ENCODE measurements at regions not wholly inside any gene's neighbourhood (a gene's known extent, or its start where the extent isn't known, plus 50 kb on each side); places are given as distances from the start of the nearest gene placed in this dataset.

- Mint-ChIP-seq H3K27me3 (no peaks in the 10 kb centered on the region), H3K4me1 (no peaks in the 10 kb centered on the region), H3K4me3 (no peak overlapping the region), H3K36me3 (peaks cover 0 to 16% (median 5%) of the 10 kb centered on the region in 5 donors), H3K27ac (no peak overlapping the region), H3K9me3 (peaks cover 4 to 16% (median 8%) of the 10 kb centered on the region in 11 donors)
- H3K27ac ChIP-seq (ENCODE audit: low read depth, low read length) = no peak overlapping the region
- H3K27me3 ChIP-seq (ENCODE audit: control insufficient read depth in 2 of 2, insufficient read depth in 2 of 2, low read length in 2 of 2) = no peaks in the 10 kb centered on the region
- DNase-seq = no peak
- intact Hi-C loops (cut with micrococcal nuclease) = no loop called here
- no peaks in the 10 kb centered on the region for H3K4me1 ChIP-seq (ENCODE audit: control insufficient read depth in 2 of 2, insufficient read depth in 2 of 2, low read length in 2 of 2)
- H3K9me3 ChIP-seq (ENCODE audit: control insufficient read depth in 2 of 3, low read length in 3 of 3) = no peaks in the 10 kb centered on the region
- ChIA-PET POLR2A (no interaction called here), CTCF (interaction anchor here (1.1 kb wide), 1 partner anchor 22 kb away, joined by 5 read pairs; no protein-coding TSS in a partner anchor)
- no peak for ATAC-seq
- no peaks in the 10 kb centered on the region for H3K36me3 ChIP-seq (ENCODE audit: control insufficient read depth in 2 of 3, insufficient read depth in 3 of 3, low read length in 3 of 3)
- no peak overlapping the region for H3K4me3 ChIP-seq (ENCODE audit: low read length)
Observed at GRCh38 chr14:53285064-53285463, 131.9 kb upstream of the DDHD1 start.

- ChIA-PET POLR2A (no interaction called here), CTCF (no interaction called here)
- intact Hi-C loops (cut with micrococcal nuclease) = no loop called here
- ATAC-seq (no peak), DNase-seq (no peak)
- H3K9me3 Mint-ChIP-seq = peaks cover 8 to 32% (median 20%) of the 10 kb centered on the region in 11 donors
- H3K27ac ChIP-seq (ENCODE audit: low read depth, low read length) = no peak overlapping the region
- peaks cover 0 to 24% (median 12%) of the 10 kb centered on the region in 5 donors for H3K36me3 Mint-ChIP-seq
- no peaks in the 10 kb centered on the region for H3K27me3 Mint-ChIP-seq
- no peaks in the 10 kb centered on the region for H3K4me1 ChIP-seq (ENCODE audit: control insufficient read depth in 2 of 2, insufficient read depth in 2 of 2, low read length in 2 of 2)
- H3K9me3 ChIP-seq (ENCODE audit: control insufficient read depth in 2 of 3, low read length in 3 of 3) = no peaks in the 10 kb centered on the region
- no peak overlapping the region for H3K4me3 ChIP-seq (ENCODE audit: low read length)
- H3K27me3 ChIP-seq (ENCODE audit: control insufficient read depth in 2 of 2, insufficient read depth in 2 of 2, low read length in 2 of 2) = no peaks in the 10 kb centered on the region
- H3K36me3 ChIP-seq (ENCODE audit: control insufficient read depth in 2 of 3, insufficient read depth in 3 of 3, low read length in 3 of 3) = no peaks in the 10 kb centered on the region
- no peaks in the 10 kb centered on the region for H3K4me1 Mint-ChIP-seq
- H3K27ac Mint-ChIP-seq = no peak overlapping the region
- H3K4me3 Mint-ChIP-seq = no peak overlapping the region
Observed at GRCh38 chr14:53278602-53279506, 125.7 kb upstream of the DDHD1 start.

- CTCF ChIA-PET = no interaction called here
- no peak for DNase-seq
Observed at GRCh38 chr14:53273671-53274072, 120.5 kb upstream of the DDHD1 start.

GRCh38 chr14:53265025-53265424 is 111.9 kb upstream of the DDHD1 start:
- ChIA-PET POLR2A (no interaction called here), CTCF (no interaction called here)
- H3K9me3 ChIP-seq (ENCODE audit: control insufficient read depth in 2 of 3, low read length in 3 of 3) = no peaks in the 10 kb centered on the region
- intact Hi-C loops (cut with micrococcal nuclease) = no loop called here
- no peak overlapping the region for H3K27ac ChIP-seq (ENCODE audit: low read depth, low read length)
- peaks cover 0 to 10% (median 0%) of the 10 kb centered on the region in 5 donors for H3K27me3 Mint-ChIP-seq
- H3K36me3 ChIP-seq (ENCODE audit: control insufficient read depth in 2 of 3, insufficient read depth in 3 of 3, low read length in 3 of 3) = no peaks in the 10 kb centered on the region
- no peaks in the 10 kb centered on the region for H3K27me3 ChIP-seq (ENCODE audit: control insufficient read depth in 2 of 2, insufficient read depth in 2 of 2, low read length in 2 of 2)
- H3K4me1 ChIP-seq (ENCODE audit: control insufficient read depth in 2 of 2, insufficient read depth in 2 of 2, low read length in 2 of 2) = no peaks in the 10 kb centered on the region
- H3K4me3 ChIP-seq (ENCODE audit: low read length) = no peak overlapping the region
- DNase-seq (no peak), ATAC-seq (no peak)
- peaks cover 0 to 2% (median 0%) of the 10 kb centered on the region in 7 donors for H3K4me1 Mint-ChIP-seq
- peaks cover 0 to 18% (median 11%) of the 10 kb centered on the region in 11 donors for H3K9me3 Mint-ChIP-seq
- H3K36me3 Mint-ChIP-seq = peaks cover 0 to 12% (median 0%) of the 10 kb centered on the region in 5 donors
- no peak overlapping the region for H3K4me3 Mint-ChIP-seq
- H3K27ac Mint-ChIP-seq = no peak overlapping the region

More at GRCh38 chr14:53273671-53274072, 120.5 kb upstream of the DDHD1 start:
- Mint-ChIP-seq H3K9me3 (peaks cover 0 to 12% (median 4%) of the 10 kb centered on the region in 11 donors), H3K27me3 (no peaks in the 10 kb centered on the region), H3K27ac (no peak overlapping the region), H3K36me3 (peaks cover 0 to 3% (median 0%) of the 10 kb centered on the region in 5 donors), H3K4me3 (no peak overlapping the region), H3K4me1 (peaks cover 0 to 9% (median 3%) of the 10 kb centered on the region in 7 donors)
- ATAC-seq = no peak
- POLR2A ChIA-PET = no interaction called here
- no peaks in the 10 kb centered on the region for H3K36me3 ChIP-seq (ENCODE audit: control insufficient read depth in 2 of 3, insufficient read depth in 3 of 3, low read length in 3 of 3)
- no peak overlapping the region for H3K4me3 ChIP-seq (ENCODE audit: low read length)
- peaks cover 0 to 5% (median 0%) of the 10 kb centered on the region in 3 experiments for H3K9me3 ChIP-seq (ENCODE audit: control insufficient read depth in 2 of 3, low read length in 3 of 3)
- no peak overlapping the region for H3K27ac ChIP-seq (ENCODE audit: low read depth, low read length)
- no peaks in the 10 kb centered on the region for H3K27me3 ChIP-seq (ENCODE audit: control insufficient read depth in 2 of 2, insufficient read depth in 2 of 2, low read length in 2 of 2)
- intact Hi-C loops (cut with micrococcal nuclease) = no loop called here
- H3K4me1 ChIP-seq (ENCODE audit: control insufficient read depth in 2 of 2, insufficient read depth in 2 of 2, low read length in 2 of 2) = no peaks in the 10 kb centered on the region

GRCh38 chr14:53260928-53261327 is 107.8 kb upstream of the DDHD1 start:
- CTCF ChIA-PET = no interaction called here
- Histone ChIP-seq H3K27ac (ENCODE audit: low read depth, low read length) (no peak overlapping the region), H3K4me3 (ENCODE audit: low read length) (no peak overlapping the region), H3K27me3 (ENCODE audit: control insufficient read depth in 2 of 2, insufficient read depth in 2 of 2, low read length in 2 of 2) (no peaks in the 10 kb centered on the region), H3K9me3 (ENCODE audit: control insufficient read depth in 2 of 3, low read length in 3 of 3) (no peaks in the 10 kb centered on the region), H3K36me3 (ENCODE audit: control insufficient read depth in 2 of 3, insufficient read depth in 3 of 3, low read length in 3 of 3) (no peaks in the 10 kb centered on the region), H3K4me1 (ENCODE audit: control insufficient read depth in 2 of 2, insufficient read depth in 2 of 2, low read length in 2 of 2) (no peaks in the 10 kb centered on the region)
- POLR2A ChIA-PET = no interaction called here
- intact Hi-C loops (cut with micrococcal nuclease) = no loop called here
- peaks cover 0 to 10% (median 0%) of the 10 kb centered on the region in 5 donors for H3K27me3 Mint-ChIP-seq
- peaks cover 0 to 25% (median 9%) of the 10 kb centered on the region in 11 donors for H3K9me3 Mint-ChIP-seq
- H3K27ac Mint-ChIP-seq = no peak overlapping the region
- peaks cover 0 to 2% (median 0%) of the 10 kb centered on the region in 7 donors for H3K4me1 Mint-ChIP-seq
- peaks cover 0 to 13% (median 0%) of the 10 kb centered on the region in 5 donors for H3K36me3 Mint-ChIP-seq
- ATAC-seq (no peak), DNase-seq (no peak)
- H3K4me3 Mint-ChIP-seq = no peak overlapping the region

GRCh38 chr14:53260286-53260685 is 107.2 kb upstream of the DDHD1 start:
- H3K4me1 ChIP-seq (ENCODE audit: control insufficient read depth in 2 of 2, insufficient read depth in 2 of 2, low read length in 2 of 2) = no peaks in the 10 kb centered on the region
- ATAC-seq (no peak), DNase-seq (no peak)
- H3K9me3 ChIP-seq (ENCODE audit: control insufficient read depth in 2 of 3, low read length in 3 of 3) = no peaks in the 10 kb centered on the region
- H3K4me3 Mint-ChIP-seq = no peak overlapping the region
- ChIA-PET POLR2A (no interaction called here), CTCF (no interaction called here)
- H3K27me3 ChIP-seq (ENCODE audit: control insufficient read depth in 2 of 2, insufficient read depth in 2 of 2, low read length in 2 of 2) = no peaks in the 10 kb centered on the region
- H3K36me3 ChIP-seq (ENCODE audit: control insufficient read depth in 2 of 3, insufficient read depth in 3 of 3, low read length in 3 of 3) = no peaks in the 10 kb centered on the region
- H3K27me3 Mint-ChIP-seq = peaks cover 0 to 10% (median 0%) of the 10 kb centered on the region in 5 donors
- H3K9me3 Mint-ChIP-seq = peaks cover 0 to 31% (median 10%) of the 10 kb centered on the region in 11 donors
- H3K27ac Mint-ChIP-seq = no peak overlapping the region
- H3K4me3 ChIP-seq (ENCODE audit: low read length) = no peak overlapping the region
- H3K27ac ChIP-seq (ENCODE audit: low read depth, low read length) = no peak overlapping the region
- intact Hi-C loops (cut with micrococcal nuclease) = no loop called here
- peaks cover 0 to 11% (median 0%) of the 10 kb centered on the region in 5 donors for H3K36me3 Mint-ChIP-seq
- peaks cover 0 to 2% (median 0%) of the 10 kb centered on the region in 7 donors for H3K4me1 Mint-ChIP-seq

- Histone ChIP-seq H3K27ac (ENCODE audit: low read depth, low read length) (no peak overlapping the region), H3K27me3 (ENCODE audit: control insufficient read depth in 2 of 2, insufficient read depth in 2 of 2, low read length in 2 of 2) (no peaks in the 10 kb centered on the region), H3K9me3 (ENCODE audit: control insufficient read depth in 2 of 3, low read length in 3 of 3) (no peaks in the 10 kb centered on the region), H3K4me3 (ENCODE audit: low read length) (no peak overlapping the region), H3K36me3 (ENCODE audit: control insufficient read depth in 2 of 3, insufficient read depth in 3 of 3, low read length in 3 of 3) (no peaks in the 10 kb centered on the region), H3K4me1 (ENCODE audit: control insufficient read depth in 2 of 2, insufficient read depth in 2 of 2, low read length in 2 of 2) (no peaks in the 10 kb centered on the region)
- Mint-ChIP-seq H3K9me3 (peaks cover 0 to 32% (median 11%) of the 10 kb centered on the region in 11 donors), H3K27ac (no peak overlapping the region), H3K27me3 (peaks cover 0 to 5% (median 0%) of the 10 kb centered on the region in 5 donors), H3K4me1 (no peaks in the 10 kb centered on the region), H3K36me3 (peaks cover 0 to 11% (median 9%) of the 10 kb centered on the region in 5 donors), H3K4me3 (no peak overlapping the region)
- intact Hi-C loops (cut with micrococcal nuclease) = no loop called here
- no peak for DNase-seq
- POLR2A ChIA-PET = no interaction called here
- ATAC-seq = no peak
- CTCF ChIA-PET = no interaction called here
Observed at GRCh38 chr14:53252141-53252540, 99.0 kb upstream of the DDHD1 start.
